ENCODE measurements at regions not wholly inside any gene's neighbourhood (a gene's known extent, or its start where the extent isn't known, plus 50 kb on each side); places are given as distances from the start of the nearest gene placed in this dataset.

DNA sequence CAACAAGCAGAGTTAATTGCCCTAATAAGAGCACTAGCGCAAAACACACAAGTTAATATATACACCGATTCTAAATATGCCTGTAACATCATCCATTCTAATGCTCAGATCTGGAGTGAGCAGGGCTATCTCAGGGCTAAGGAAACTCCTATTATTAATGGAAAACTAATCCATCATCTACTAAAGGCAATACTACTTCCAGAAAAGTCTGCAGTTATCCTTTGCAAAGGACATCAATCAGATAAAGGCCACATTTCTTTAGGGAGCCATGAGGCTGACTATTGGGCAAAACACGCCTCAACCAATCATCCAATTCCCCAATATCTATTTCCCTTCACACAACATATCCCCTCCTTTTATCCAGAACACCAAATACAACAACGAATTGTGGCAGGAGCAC lies 1032.3 kb upstream of the NUDT12 start:
- TF ChIP-seq, protein P1, sequence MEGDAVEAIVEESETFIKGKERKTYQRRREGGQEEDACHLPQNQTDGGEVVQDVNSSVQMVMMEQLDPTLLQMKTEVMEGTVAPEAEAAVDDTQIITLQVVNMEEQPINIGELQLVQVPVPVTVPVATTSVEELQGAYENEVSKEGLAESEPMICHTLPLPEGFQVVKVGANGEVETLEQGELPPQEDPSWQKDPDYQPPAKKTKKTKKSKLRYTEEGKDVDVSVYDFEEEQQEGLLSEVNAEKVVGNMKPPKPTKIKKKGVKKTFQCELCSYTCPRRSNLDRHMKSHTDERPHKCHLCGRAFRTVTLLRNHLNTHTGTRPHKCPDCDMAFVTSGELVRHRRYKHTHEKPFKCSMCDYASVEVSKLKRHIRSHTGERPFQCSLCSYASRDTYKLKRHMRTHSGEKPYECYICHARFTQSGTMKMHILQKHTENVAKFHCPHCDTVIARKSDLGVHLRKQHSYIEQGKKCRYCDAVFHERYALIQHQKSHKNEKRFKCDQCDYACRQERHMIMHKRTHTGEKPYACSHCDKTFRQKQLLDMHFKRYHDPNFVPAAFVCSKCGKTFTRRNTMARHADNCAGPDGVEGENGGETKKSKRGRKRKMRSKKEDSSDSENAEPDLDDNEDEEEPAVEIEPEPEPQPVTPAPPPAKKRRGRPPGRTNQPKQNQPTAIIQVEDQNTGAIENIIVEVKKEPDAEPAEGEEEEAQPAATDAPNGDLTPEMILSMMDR (conservative IDR thresholded peaks at IDR 0.05; ENCODE audit: low read depth, low read length): no peak
- TF ChIP-seq EZH2 (IDR thresholded peaks at IDR 0.05; ENCODE audit: borderline replicate concordance, low read depth, low read length, poor library complexity, severe bottlenecking): no peak

Measured in A673 (cell line).